Kidney epithelial cell (primary cell): ENCODE measurements at regions not wholly inside any gene's neighbourhood (a gene's known extent, or its start where the extent isn't known, plus 50 kb on each side); places are given as distances from the start of the nearest gene placed in this dataset.

Source experiments
- DNase-seq: peaks from one replicate; pipeline ENCODE4 v3.0.0-alpha.2; 2010; ENCODE audit warnings: low read depth
- H3K27me3 ChIP-seq: 2 replicates; pipeline ENCODE4 v1.6.0; 2011; ENCODE audit warnings: low read length; ENCODE audit not compliant: control insufficient read depth, insufficient read depth
- H3K36me3 ChIP-seq: 2 replicates; pipeline ENCODE4 v1.5.1; 2011; ENCODE audit warnings: low read length; ENCODE audit not compliant: control insufficient read depth, insufficient read depth
- H3K4me3 ChIP-seq: 2 replicates; pipeline ENCODE4 v1.5.1; 2011; ENCODE audit warnings: low read depth, mild to moderate bottlenecking, control low read depth, low read length
- TF ChIP-seq, protein P1 (sequence below): IDR thresholded peaks from 2 replicates; pipeline ENCODE4 v1.5.1; 2011; ENCODE audit warnings: mild to moderate bottlenecking, moderate library complexity, low read length, control low read depth, inconsistent platforms; ENCODE audit not compliant: insufficient read depth, poor library complexity, severe bottlenecking

DNA sequence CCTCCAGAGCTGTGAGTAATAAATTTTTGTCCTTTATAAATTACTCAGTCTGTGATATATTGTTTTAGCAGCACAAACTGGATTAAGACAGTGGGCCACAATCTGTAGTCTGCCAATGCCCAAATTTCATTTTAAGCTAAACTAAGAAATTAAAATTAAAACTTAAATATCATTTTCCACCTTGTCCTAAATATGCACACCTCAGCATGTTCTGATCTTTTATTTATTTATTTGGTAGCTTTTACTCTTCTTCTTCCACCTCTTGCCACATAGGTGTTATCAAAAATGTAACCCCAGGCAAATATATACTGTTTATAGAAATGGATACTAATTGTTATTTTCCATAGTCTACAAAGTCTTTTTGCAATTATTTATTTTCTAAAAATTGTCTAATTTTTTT lies 1102.2 kb upstream of the COX7C start:
- no peaks in the 10 kb centered on the region for H3K27me3 ChIP-seq
- H3K36me3 ChIP-seq, result no peaks in the 10 kb centered on the region
- TF ChIP-seq, protein P1, sequence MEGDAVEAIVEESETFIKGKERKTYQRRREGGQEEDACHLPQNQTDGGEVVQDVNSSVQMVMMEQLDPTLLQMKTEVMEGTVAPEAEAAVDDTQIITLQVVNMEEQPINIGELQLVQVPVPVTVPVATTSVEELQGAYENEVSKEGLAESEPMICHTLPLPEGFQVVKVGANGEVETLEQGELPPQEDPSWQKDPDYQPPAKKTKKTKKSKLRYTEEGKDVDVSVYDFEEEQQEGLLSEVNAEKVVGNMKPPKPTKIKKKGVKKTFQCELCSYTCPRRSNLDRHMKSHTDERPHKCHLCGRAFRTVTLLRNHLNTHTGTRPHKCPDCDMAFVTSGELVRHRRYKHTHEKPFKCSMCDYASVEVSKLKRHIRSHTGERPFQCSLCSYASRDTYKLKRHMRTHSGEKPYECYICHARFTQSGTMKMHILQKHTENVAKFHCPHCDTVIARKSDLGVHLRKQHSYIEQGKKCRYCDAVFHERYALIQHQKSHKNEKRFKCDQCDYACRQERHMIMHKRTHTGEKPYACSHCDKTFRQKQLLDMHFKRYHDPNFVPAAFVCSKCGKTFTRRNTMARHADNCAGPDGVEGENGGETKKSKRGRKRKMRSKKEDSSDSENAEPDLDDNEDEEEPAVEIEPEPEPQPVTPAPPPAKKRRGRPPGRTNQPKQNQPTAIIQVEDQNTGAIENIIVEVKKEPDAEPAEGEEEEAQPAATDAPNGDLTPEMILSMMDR, result no peak
- DNase-seq, result no peak
- no peak overlapping the region for H3K4me3 ChIP-seq

- TF ChIP-seq, protein P1, result no peak
- no peak for DNase-seq
- no peak overlapping the region for H3K4me3 ChIP-seq
- no peaks in the 10 kb centered on the region for H3K27me3 ChIP-seq
- no peaks in the 10 kb centered on the region for H3K36me3 ChIP-seq
Measured at GRCh38 chr5:85517386-85517785, 1100.4 kb upstream of the COX7C start.

GRCh38 chr5:85533341-85534047 lies 1084.2 kb upstream of the COX7C start:
- Histone ChIP-seq H3K36me3 (no peaks in the 10 kb centered on the region), H3K27me3 (no peaks in the 10 kb centered on the region), H3K4me3 (no peak overlapping the region)
- TF ChIP-seq, protein P1, result no peak
- no peak for DNase-seq

DNA sequence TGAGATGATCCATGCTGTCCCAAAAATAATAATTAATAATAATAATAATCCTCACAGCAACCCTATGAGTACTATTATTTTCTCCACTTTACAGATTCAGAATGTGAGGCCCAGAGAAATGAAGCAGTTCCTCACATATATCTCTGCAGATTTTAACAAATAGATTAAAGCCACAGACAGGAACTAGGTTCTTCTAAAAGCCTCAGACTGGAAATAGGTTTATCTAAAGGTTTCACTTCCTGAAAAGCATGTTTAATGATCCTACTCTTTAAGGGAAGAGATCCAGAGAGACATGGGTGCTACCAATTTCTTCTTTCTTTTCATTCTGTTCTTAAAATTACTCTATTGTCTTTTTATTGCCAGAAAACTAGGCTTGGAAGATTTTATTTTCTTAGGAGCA lies 1079.4 kb upstream of the COX7C start:
- no peaks in the 10 kb centered on the region for H3K36me3 ChIP-seq

DNA sequence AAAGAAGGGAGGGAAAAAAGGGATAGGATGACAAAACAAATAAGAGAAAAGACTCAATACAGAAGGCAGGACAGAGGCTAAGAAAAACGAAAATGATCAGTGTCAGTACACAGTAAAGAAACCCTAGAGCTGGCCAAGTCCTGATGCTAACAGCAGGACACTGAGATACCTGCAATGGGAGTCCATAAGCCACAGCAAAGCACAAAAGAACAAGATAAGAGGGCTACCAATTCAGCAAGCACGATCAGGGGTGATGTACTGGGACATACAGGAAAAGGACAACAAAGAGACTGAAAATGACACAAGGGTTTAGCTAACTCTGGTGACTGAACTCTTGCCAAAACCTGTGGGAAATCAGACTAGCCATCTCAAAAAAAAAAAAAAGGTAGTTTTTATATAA lies 1072.6 kb upstream of the COX7C start:
- no peak overlapping the region for H3K4me3 ChIP-seq
- no peak for DNase-seq
- H3K27me3 ChIP-seq, result no peaks in the 10 kb centered on the region

More for the DNA sequence above, 1079.4 kb upstream of the COX7C start:
- no peak overlapping the region for H3K4me3 ChIP-seq
- TF ChIP-seq, protein P1, result no peak
- H3K27me3 ChIP-seq, result no peaks in the 10 kb centered on the region
- no peak for DNase-seq

More for the DNA sequence above, 1072.6 kb upstream of the COX7C start:
- H3K36me3 ChIP-seq, result no peaks in the 10 kb centered on the region
- TF ChIP-seq, protein P1, result no peak
